Hepatocyte (in vitro differentiated cells): ENCODE measurements at regions not wholly inside any gene's neighbourhood (a gene's known extent, or its start where the extent isn't known, plus 50 kb on each side); places are given as distances from the start of the nearest gene placed in this dataset.
A peak's percentile ranks its signal among the peaks of the same experiment; 100 is the strongest.
"Not testable (repeated sequence)": the region's sequence is repeated elsewhere in the genome, so short reads cannot be mapped to it uniquely, and the experiment has no call there.

Experiments
- DNase-seq: peaks from one replicate; pipeline ENCODE4 v3.0.0-alpha.2; 2016; ENCODE audit warnings: low spot score
- H2AFZ ChIP-seq: fragments of 200-600 bp; sonication (generic); 2 replicates; pipeline ENCODE4 v1.6.0; 2016; ENCODE audit warnings: antibody characterized with exemption, mild to moderate bottlenecking
- H3K27ac ChIP-seq: fragments of 200-600 bp; sonication (generic); 2 replicates; pipeline ENCODE4 v1.5.1; 2016; ENCODE audit warnings: mild to moderate bottlenecking
- H3K27me3 ChIP-seq: fragments of 200-600 bp; sonication (generic); 2 replicates; pipeline ENCODE4 v1.6.1; 2016
- H3K36me3 ChIP-seq: fragments of 200-600 bp; sonication (generic); replicated peaks from 2 replicates; pipeline ENCODE4 v1.5.1; 2016; ENCODE audit warnings: low read depth; ENCODE audit not compliant: insufficient read depth
- H3K4me1 ChIP-seq: fragments of 200-600 bp; sonication (generic); 2 replicates; pipeline ENCODE4 v1.5.1; 2016; ENCODE audit warnings: mild to moderate bottlenecking, moderate library complexity; ENCODE audit not compliant: insufficient read depth
- H3K4me2 ChIP-seq: fragments of 200-600 bp; sonication (generic); 2 replicates; pipeline ENCODE4 v1.6.0; 2016
- H3K4me3 ChIP-seq: fragments of 200-600 bp; sonication (generic); 2 replicates; pipeline ENCODE4 v1.5.1; 2016; ENCODE audit warnings: mild to moderate bottlenecking
- H3K79me2 ChIP-seq: fragments of 200-600 bp; sonication (generic); 2 replicates; pipeline ENCODE4 v1.6.0; 2017; ENCODE audit warnings: mild to moderate bottlenecking
- H3K9me2 ChIP-seq: fragments of 200-600 bp; sonication (generic); replicated peaks from 2 replicates; pipeline ENCODE4 v1.6.0; 2017; ENCODE audit warnings: mild to moderate bottlenecking; ENCODE audit not compliant: insufficient read depth
- H3K9me3 ChIP-seq: fragments of 200-600 bp; sonication (generic); 2 replicates; pipeline ENCODE4 v1.5.1; 2016; ENCODE audit warnings: low read depth, mild to moderate bottlenecking
- H4K20me1 ChIP-seq: fragments of 200-600 bp; sonication (generic); 2 replicates; pipeline ENCODE4 v1.6.0; 2016; ENCODE audit warnings: mild to moderate bottlenecking; ENCODE audit not compliant: insufficient read depth, poor library complexity, severe bottlenecking
- EZH2 ChIP-seq: fragments of 200-600 bp; sonication (generic); IDR thresholded peaks from 2 replicates; pipeline ENCODE4 v1.6.1; 2016; ENCODE audit warnings: antibody characterized with exemption, mild to moderate bottlenecking, borderline replicate concordance
- EZH2phosphoT487 ChIP-seq: fragments of 200-600 bp; sonication (generic); IDR thresholded peaks from one replicate; pipeline ENCODE4 v1.6.1; 2018; ENCODE audit warnings: antibody characterized with exemption, mild to moderate bottlenecking, low read depth, moderate library complexity; ENCODE audit not compliant: unreplicated experiment, severe bottlenecking
- WGBS: methylation state at CpG from one replicate; pipeline ENCODE4 v1.1.6; 2016; ENCODE audit warnings: low lambda C conversion rate; ENCODE audit errors: missing lambda C conversion rate; 5-methylcytosine and 5-hydroxymethylcytosine counted together
- TF ChIP-seq, protein P1 (sequence below): fragments of 200-600 bp; sonication (generic); IDR thresholded peaks from 2 replicates; pipeline ENCODE4 v1.5.1; 2016; ENCODE audit warnings: antibody characterized with exemption, mild to moderate bottlenecking; ENCODE audit not compliant: poor library complexity

DNA sequence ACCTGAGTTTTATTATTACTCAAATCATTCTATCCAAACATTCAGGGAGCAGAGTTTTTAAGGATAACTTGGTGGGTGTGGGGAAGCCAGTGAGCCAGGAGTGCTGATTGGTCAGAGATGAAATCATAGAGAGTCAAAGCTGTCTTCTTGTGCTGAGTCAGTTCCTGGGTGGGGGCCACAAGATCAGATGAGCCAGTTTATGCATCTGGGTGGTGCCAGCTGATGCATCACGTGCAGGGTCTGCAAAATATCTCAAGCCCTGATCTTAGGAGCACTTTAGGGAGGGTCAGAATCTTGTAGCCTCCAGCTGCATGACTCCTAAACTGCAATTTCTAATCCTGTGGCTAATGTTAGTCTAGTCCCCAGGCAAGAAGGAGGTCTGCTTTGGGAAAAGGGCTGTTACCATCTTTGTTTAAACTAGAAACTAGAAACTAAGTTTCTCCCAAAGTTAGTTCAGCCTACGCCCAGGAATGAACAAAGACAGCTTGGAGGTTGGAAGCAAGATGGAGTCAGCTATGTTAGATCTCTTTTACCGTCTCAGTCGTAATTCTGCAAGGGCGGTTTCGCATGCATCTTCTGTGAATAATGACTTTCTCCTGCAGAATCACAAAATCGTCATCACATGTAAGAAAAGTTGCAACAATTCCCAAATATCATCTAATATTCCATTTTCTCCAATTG lies 97.5 kb downstream of the ZNF664 start:
- not testable (repeated sequence) for H4K20me1 ChIP-seq, DNase-seq, H3K4me3 ChIP-seq, H3K4me2 ChIP-seq, H3K4me1 ChIP-seq, H3K79me2 ChIP-seq, H3K27me3 ChIP-seq, H3K27ac ChIP-seq, H3K36me3 ChIP-seq, H3K9me3 ChIP-seq, H2AFZ ChIP-seq, H3K9me2 ChIP-seq
- 85% methylated on average over 7 of the region's 7 CpGs for WGBS

DNA sequence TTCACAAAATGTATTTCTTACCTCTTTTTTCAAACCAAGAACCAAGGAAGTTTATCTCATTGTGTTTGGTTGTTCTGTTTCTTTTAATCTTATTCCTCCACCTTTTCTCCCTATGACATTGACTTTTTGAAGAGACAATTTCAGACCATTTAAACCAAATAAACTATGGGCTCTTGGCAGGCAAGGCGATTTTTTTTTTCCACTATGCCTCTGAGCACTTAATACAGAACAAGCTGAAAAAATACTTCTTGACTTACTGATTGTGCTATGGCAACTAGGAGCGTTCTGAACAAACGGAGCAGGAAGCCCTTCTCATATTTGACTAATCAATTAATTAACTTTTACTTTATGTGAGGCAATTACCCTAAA lies 98.0 kb downstream of the ZNF664 start:
- TF ChIP-seq, protein P1, sequence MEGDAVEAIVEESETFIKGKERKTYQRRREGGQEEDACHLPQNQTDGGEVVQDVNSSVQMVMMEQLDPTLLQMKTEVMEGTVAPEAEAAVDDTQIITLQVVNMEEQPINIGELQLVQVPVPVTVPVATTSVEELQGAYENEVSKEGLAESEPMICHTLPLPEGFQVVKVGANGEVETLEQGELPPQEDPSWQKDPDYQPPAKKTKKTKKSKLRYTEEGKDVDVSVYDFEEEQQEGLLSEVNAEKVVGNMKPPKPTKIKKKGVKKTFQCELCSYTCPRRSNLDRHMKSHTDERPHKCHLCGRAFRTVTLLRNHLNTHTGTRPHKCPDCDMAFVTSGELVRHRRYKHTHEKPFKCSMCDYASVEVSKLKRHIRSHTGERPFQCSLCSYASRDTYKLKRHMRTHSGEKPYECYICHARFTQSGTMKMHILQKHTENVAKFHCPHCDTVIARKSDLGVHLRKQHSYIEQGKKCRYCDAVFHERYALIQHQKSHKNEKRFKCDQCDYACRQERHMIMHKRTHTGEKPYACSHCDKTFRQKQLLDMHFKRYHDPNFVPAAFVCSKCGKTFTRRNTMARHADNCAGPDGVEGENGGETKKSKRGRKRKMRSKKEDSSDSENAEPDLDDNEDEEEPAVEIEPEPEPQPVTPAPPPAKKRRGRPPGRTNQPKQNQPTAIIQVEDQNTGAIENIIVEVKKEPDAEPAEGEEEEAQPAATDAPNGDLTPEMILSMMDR: no peak
- TF ChIP-seq EZH2phosphoT487 (no peak), EZH2 (no peak)
- no peaks in the 10 kb centered on the region for H3K36me3 ChIP-seq
- 72% methylated on average over 3 of the region's 3 CpGs for WGBS
- H3K79me2 ChIP-seq: no peaks in the 10 kb centered on the region
- no peak overlapping the region for H3K4me2 ChIP-seq
- no peak overlapping the region for H2AFZ ChIP-seq
- no peaks in the 10 kb centered on the region for H3K27me3 ChIP-seq
- H3K9me3 ChIP-seq: no peaks in the 10 kb centered on the region
- H3K4me3 ChIP-seq: no peak overlapping the region
- H3K9me2 ChIP-seq: no peaks in the 10 kb centered on the region
- no peak for DNase-seq
- H3K27ac ChIP-seq: peak overlapping the region; percentile 10
- no peaks in the 10 kb centered on the region for H4K20me1 ChIP-seq
- peaks cover 4% of the 10 kb centered on the region for H3K4me1 ChIP-seq

DNA sequence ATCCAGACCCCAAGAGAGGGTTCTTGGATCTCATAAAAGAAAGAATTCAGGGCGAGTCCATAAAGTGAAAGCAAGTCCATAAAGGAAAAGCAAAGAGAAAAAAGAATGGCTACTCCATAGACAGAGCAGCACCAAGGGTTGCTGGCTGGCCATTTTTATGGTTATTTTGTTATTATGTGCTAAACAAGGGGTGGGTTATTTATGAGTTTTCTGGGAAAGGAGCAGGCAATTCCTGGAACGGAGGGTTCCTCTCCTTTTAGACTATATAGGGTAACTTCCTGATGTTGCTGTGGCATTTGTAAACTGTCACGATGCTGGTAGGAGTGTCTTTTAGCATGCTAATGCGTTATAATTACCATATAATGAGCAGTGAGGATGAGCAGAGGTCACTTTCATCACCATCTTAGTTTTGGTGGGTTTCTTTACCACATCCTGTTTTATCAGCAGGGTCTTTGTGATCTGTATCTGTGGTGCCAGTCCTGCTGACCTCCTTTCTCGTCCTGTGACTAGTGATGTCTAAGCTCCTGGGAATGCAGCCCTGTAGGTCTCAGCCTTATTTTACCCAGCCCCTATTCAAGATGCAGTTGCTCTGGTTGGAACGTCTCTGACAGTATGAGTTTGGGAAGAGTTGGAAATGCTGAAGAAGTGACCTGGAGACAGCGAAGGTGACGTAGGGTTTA lies 100.5 kb downstream of the ZNF664 start:
- H3K27ac ChIP-seq: peak overlapping the region; percentile 39
- no peaks in the 10 kb centered on the region for H3K9me2 ChIP-seq
- no peaks in the 10 kb centered on the region for H3K79me2 ChIP-seq
- H3K4me3 ChIP-seq: no peak overlapping the region
- H3K9me3 ChIP-seq: no peaks in the 10 kb centered on the region
- WGBS: 54% methylated on average over 8 of the region's 8 CpGs
- no peak overlapping the region for H2AFZ ChIP-seq
- no peak overlapping the region for H3K4me2 ChIP-seq
- H4K20me1 ChIP-seq: no peaks in the 10 kb centered on the region
- H3K36me3 ChIP-seq: no peaks in the 10 kb centered on the region
- TF ChIP-seq EZH2 (no peak), EZH2phosphoT487 (no peak)
- TF ChIP-seq, protein P1: no peak
- H3K4me1 ChIP-seq: peaks cover 4% of the 10 kb centered on the region
- DNase-seq: no peak
- no peaks in the 10 kb centered on the region for H3K27me3 ChIP-seq

DNA sequence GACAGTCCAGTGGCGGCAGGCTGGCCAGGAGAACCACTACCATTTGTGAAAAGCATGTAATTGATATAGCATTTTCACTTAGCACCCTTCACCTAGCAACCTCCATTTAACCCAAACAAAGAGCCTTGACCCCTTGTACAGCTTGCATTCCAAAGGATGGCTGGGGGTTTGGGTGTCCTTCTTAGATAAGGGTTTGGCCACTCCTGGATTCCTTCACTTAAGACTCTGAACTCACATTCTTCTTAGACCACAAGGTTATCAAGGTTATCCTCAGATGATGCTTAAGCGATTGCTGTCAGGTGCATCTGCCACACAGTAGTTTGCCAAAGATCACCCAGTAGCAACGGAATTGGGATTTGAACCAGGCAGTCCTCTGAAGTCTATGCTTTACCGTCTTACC lies 102.8 kb downstream of the ZNF664 start:
- H3K27me3 ChIP-seq: no peaks in the 10 kb centered on the region
- no peak for DNase-seq
- H3K4me2 ChIP-seq: no peak overlapping the region
- H2AFZ ChIP-seq: no peak overlapping the region
- WGBS: 56% methylated on average over 4 of the region's 4 CpGs
- no peaks in the 10 kb centered on the region for H3K9me2 ChIP-seq
- H3K4me1 ChIP-seq: peaks cover 4% of the 10 kb centered on the region
- H3K79me2 ChIP-seq: no peaks in the 10 kb centered on the region
- H3K27ac ChIP-seq: peak overlapping the region; percentile 22
- H3K36me3 ChIP-seq: no peaks in the 10 kb centered on the region
- TF ChIP-seq EZH2 (no peak), EZH2phosphoT487 (no peak)
- TF ChIP-seq, protein P1: no peak
- no peaks in the 10 kb centered on the region for H3K9me3 ChIP-seq
- H3K4me3 ChIP-seq: no peak overlapping the region
- H4K20me1 ChIP-seq: no peaks in the 10 kb centered on the region
